Muscle layer of duodenum (tissue), 2 donors: ENCODE measurements at regions not wholly inside any gene's neighbourhood (a gene's known extent, or its start where the extent isn't known, plus 50 kb on each side); places are given as distances from the start of the nearest gene placed in this dataset.

ENCODE experiments used
- H3K27ac ChIP-seq: one replicate; pipeline ENCODE4 v1.7.0; 2013; ENCODE audit warnings: mild to moderate bottlenecking, low read length
- H3K27me3 ChIP-seq: one replicate; pipeline ENCODE4 v1.7.0; 2013; ENCODE audit warnings: low read depth, mild to moderate bottlenecking, control low read depth, low read length
- H3K36me3 ChIP-seq, 2 donors: one replicate each; pipeline ENCODE4 v1.7.0; 2013; ENCODE audit warnings: low read length in 2 of 2, control low read depth in 1 of 2, mild to moderate bottlenecking in 1 of 2; ENCODE audit not compliant: insufficient read depth in 2 of 2, control insufficient read depth in 1 of 2
- H3K4me1 ChIP-seq, 2 donors: one replicate each; pipeline ENCODE4 v1.7.0; 2013; ENCODE audit warnings: low read length in 2 of 2, mild to moderate bottlenecking in 2 of 2, control low read depth in 1 of 2, moderate library complexity in 1 of 2; ENCODE audit not compliant: insufficient read depth in 2 of 2, control insufficient read depth in 1 of 2
- H3K4me3 ChIP-seq, 2 donors: one replicate each; pipeline ENCODE4 v1.7.0; 2013; ENCODE audit warnings: low read length in 2 of 2, low read depth in 1 of 2, mild to moderate bottlenecking in 1 of 2
- H3K9me3 ChIP-seq, 2 donors: one replicate each; pipeline ENCODE4 v1.7.0; 2013; ENCODE audit warnings: low read length in 2 of 2, control low read depth in 1 of 2, mild to moderate bottlenecking in 1 of 2; ENCODE audit not compliant: control insufficient read depth in 1 of 2
- donor health status: healthy.

GRCh38 chr1:218139761-218140160 lies 145.3 kb upstream of the RRP15 start:
- Histone ChIP-seq H3K27ac (no peak overlapping the region), H3K9me3 (peaks cover 0 to 8% of the 10 kb centered on the region in 2 donors), H3K4me3 (no peak overlapping the region), H3K36me3 (no peaks in the 10 kb centered on the region), H3K4me1 (no peaks in the 10 kb centered on the region), H3K27me3 (no peaks in the 10 kb centered on the region)

GRCh38 chr1:218156595-218156994 lies 128.5 kb upstream of the RRP15 start:
- H3K27me3 ChIP-seq: no peaks in the 10 kb centered on the region
- no peak overlapping the region for H3K4me3 ChIP-seq
- H3K9me3 ChIP-seq: no peaks in the 10 kb centered on the region
- no peaks in the 10 kb centered on the region for H3K4me1 ChIP-seq
- no peak overlapping the region for H3K27ac ChIP-seq
- no peaks in the 10 kb centered on the region for H3K36me3 ChIP-seq

DNA sequence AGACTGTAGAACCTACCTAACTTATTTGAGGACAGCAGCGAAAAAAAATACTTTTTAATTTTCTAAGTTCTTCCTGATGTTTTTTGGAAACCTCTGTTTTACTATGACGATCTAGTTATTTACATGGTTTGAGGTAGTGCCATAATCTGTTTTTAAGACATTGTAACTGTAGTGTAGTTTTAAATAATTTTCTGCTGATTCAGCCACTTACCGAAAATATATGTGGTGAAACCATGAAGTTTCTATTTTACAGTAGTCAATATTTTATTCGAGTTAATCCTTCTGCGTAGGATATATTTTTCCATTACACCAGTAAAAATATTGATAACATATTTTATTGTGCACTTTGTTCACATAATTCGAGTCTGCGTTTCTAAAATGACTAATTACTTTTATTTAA lies 121.7 kb upstream of the RRP15 start:
- H3K9me3 ChIP-seq: no peaks in the 10 kb centered on the region
- no peak overlapping the region for H3K27ac ChIP-seq
- peaks cover 37% of the 10 kb centered on the region for H3K27me3 ChIP-seq
- no peaks in the 10 kb centered on the region for H3K36me3 ChIP-seq
- no peak overlapping the region for H3K4me3 ChIP-seq
- peaks cover 0 to 20% of the 10 kb centered on the region in 2 donors for H3K4me1 ChIP-seq

DNA sequence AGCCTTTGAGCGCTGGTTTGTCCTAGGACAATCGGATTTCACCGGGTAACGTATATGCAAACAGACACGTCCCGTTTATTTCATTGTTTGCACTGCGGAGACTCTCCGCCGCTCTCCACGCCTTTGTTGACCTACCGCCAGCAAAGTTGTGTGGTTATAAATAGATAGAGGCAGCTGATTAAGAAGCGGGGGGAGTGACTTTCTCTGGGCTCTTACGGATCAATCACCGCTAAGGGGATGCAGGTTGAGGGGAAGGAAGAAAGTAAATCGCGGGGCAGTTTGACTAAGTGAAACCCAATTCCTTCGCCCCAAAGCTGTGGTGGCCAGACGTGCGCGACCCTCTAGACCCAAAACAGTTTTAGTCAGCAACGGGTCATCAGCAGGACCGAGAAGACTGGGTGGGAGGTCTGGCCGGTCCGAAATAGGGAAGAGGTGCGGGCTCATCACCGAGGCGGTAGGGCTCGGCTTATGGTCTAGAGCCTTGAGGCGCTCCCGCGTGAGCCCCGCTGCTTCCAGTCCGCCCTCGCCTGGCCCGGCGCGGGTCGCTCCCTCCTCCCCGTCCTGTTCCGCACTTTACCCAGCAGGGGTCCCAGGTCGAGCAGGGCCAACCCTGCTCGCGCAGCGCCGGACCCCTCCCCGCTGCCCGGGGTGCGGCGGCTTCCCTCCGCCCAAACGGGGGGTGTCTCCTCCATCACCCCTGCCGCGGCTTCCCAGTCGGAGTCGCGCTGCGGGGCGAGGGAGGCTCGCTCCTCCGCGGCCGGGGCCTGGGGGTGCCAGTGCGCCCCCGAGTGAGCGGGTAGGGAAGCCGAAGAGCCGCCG lies 120.8 kb upstream of the RRP15 start:
- H3K27me3 ChIP-seq: peaks cover 38% of the 10 kb centered on the region
- no peak overlapping the region for H3K27ac ChIP-seq
- H3K9me3 ChIP-seq: no peaks in the 10 kb centered on the region

GRCh38 chr1:218164930-218165700 lies 120.0 kb upstream of the RRP15 start:
- Histone ChIP-seq H3K4me3 (peak overlapping the region; percentile 66 to 76), H3K4me1 (peaks cover 0 to 20% of the 10 kb centered on the region in 2 donors), H3K27ac (no peak overlapping the region), H3K27me3 (peaks cover 38% of the 10 kb centered on the region), H3K9me3 (no peaks in the 10 kb centered on the region), H3K36me3 (no peaks in the 10 kb centered on the region)

More for the DNA sequence above, 120.8 kb upstream of the RRP15 start:
- Histone ChIP-seq H3K4me1 (peaks cover 0 to 20% of the 10 kb centered on the region in 2 donors), H3K4me3 (peak overlapping the region; percentile 66 to 76), H3K36me3 (no peaks in the 10 kb centered on the region)

DNA sequence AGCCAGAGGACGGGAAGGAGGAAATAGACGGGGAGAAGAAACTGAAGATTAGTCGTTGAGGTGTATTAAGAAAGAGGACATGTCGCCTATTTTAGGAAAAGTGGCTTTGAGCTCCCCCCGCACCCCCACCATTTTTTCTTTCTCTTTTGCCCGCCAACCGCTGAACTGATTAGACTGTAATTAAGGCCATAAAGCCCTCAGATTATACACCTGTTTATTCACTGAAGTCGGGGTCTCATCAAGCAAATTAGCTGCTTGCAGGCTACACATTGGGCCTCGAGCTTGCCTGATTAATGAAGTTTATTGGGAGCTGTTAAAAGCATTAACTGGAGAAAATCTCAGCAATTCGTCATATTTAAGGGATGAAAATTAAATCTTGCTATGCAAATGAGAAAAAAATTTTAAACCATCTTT lies 119.4 kb upstream of the RRP15 start:
- Histone ChIP-seq H3K4me1 (peaks cover 0 to 20% of the 10 kb centered on the region in 2 donors), H3K36me3 (no peaks in the 10 kb centered on the region), H3K4me3 (peak overlapping the region; percentile 66 to 76), H3K27ac (no peak overlapping the region), H3K27me3 (peaks cover 38% of the 10 kb centered on the region), H3K9me3 (no peaks in the 10 kb centered on the region)

DNA sequence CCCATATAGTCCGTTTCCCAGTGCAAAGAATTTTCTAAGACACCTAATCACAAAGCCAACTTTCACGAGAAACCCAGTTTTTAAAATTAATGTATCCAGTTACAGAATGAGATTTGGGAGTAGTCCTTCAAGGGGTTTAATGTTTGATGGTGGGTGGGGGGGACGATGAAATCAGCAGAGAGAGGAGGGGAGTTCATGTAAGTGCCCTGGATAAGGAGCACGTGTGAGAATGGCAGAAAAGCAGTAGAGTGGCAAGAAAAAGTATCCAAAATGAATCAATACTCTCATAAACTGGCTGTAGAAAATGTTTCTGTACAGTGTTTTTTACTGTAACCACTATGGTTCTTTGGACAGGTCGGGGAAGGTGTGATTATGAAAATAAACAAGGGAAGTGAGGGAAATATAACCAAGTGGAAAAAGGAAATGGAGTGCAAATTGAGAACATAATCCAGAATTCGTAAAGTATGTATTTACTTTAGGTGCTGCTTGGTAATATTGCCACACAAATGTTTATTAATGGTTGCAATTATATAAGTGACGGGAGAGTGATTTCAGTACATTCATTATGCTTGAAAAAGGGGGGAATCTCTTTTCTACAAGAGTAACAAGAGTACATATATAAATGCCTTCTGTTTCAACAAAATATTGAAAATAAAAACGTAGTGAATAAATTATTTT lies 118.7 kb upstream of the RRP15 start:
- Histone ChIP-seq H3K27me3 (peaks cover 38% of the 10 kb centered on the region), H3K9me3 (no peaks in the 10 kb centered on the region), H3K27ac (no peak overlapping the region)

DNA sequence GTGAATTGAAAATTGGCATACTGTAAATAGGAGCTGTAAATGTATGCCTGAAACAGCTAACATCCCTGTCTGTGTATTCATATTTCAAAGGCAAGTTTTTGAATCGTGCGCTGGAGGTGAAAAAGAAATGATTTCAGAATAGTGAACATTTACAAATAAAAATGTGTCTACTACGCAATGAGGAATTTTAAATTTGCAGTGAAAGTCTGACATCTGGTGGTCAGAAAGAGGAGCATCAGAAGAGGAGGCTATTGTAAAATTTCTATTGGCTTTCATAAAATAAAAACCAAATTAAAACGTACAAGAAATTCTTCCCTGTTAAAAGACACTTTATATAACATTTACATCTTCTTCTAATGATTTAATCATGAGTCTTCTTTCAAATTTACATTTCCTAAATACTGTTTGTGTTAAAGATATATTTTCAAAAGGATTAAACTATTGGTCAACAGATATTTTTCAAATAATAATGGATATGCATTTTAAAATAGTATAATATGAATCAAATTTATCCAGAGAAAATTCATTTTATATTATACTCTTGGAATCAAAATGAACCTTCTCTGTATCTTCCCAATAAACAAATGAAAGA lies 113.7 kb upstream of the RRP15 start:
- peaks cover 11% of the 10 kb centered on the region for H3K27me3 ChIP-seq
- H3K9me3 ChIP-seq: no peaks in the 10 kb centered on the region
- no peak overlapping the region for H3K27ac ChIP-seq
- H3K4me3 ChIP-seq: no peak overlapping the region
- H3K4me1 ChIP-seq: no peaks in the 10 kb centered on the region
- H3K36me3 ChIP-seq: no peaks in the 10 kb centered on the region

More for the DNA sequence above, 118.7 kb upstream of the RRP15 start:
- Histone ChIP-seq H3K4me3 (no peak overlapping the region), H3K4me1 (peaks cover 0 to 20% of the 10 kb centered on the region in 2 donors), H3K36me3 (no peaks in the 10 kb centered on the region)

DNA sequence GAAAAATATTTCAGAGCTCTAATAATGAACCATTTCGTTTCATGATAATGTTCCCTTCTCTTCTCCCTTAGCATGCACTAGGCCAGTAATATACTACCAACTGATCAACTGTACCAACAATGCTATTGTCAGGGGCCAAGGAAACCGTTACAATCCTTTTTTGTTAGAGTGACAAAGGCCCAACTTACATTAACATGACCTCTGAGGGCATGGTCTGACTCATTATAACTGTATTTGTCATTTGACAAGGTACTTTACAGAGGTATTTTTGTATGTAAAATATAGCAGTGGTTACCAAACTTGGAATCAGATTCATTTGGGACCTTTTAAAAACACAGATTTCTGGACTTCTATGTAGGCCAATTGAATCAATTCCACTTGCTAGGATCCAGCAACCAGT lies 102.6 kb upstream of the RRP15 start:
- Histone ChIP-seq H3K4me3 (no peak overlapping the region), H3K9me3 (no peaks in the 10 kb centered on the region), H3K36me3 (no peaks in the 10 kb centered on the region), H3K27ac (no peak overlapping the region), H3K27me3 (no peaks in the 10 kb centered on the region), H3K4me1 (no peaks in the 10 kb centered on the region)

DNA sequence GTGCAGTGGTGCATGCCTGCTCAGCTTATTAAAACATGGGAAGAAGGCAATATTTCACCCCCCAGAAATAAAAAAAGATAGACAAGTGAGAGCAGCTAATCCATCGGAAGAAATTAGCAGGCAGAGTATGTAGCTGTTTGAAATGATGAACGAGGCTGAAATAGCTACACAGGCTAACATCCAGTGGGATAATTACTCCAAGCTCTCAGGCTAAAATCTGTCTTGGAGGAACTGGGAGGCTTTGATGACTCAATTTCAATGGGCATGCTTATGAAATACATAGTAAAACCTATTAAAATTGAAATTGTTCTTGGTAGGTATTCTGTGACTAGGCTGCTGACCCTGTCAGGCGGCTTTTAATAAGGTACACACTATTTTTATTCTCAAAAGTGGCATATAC lies 84.1 kb upstream of the RRP15 start:
- Histone ChIP-seq H3K9me3 (no peaks in the 10 kb centered on the region), H3K36me3 (no peaks in the 10 kb centered on the region), H3K27me3 (no peaks in the 10 kb centered on the region), H3K4me1 (no peaks in the 10 kb centered on the region), H3K27ac (no peak overlapping the region), H3K4me3 (no peak overlapping the region)

- no peak overlapping the region for H3K4me3 ChIP-seq
- no peaks in the 10 kb centered on the region for H3K36me3 ChIP-seq
- no peak overlapping the region for H3K27ac ChIP-seq
- no peaks in the 10 kb centered on the region for H3K4me1 ChIP-seq
- H3K27me3 ChIP-seq: no peaks in the 10 kb centered on the region
- no peaks in the 10 kb centered on the region for H3K9me3 ChIP-seq
Observed at GRCh38 chr1:218201601-218202000, 83.5 kb upstream of the RRP15 start.
